Keratinocyte (primary cell): ENCODE measurements at regions not wholly inside any gene's neighbourhood (a gene's known extent, or its start where the extent isn't known, plus 50 kb on each side); places are given as distances from the start of the nearest gene placed in this dataset.

Source experiments
- DNase-seq: peaks from one replicate; pipeline ENCODE4 v3.0.0-alpha.2; 2011; ENCODE audit warnings: low read depth, missing footprints, low spot score
- FAIRE-seq: peaks from 2 replicates; lab custom pipeline; 2011; peaks lifted over from hg19 to GRCh38; lab: Jason Lieb, UNC
- H2AFZ ChIP-seq: 2 replicates; pipeline ENCODE4 v1.6.0; 2012; ENCODE audit warnings: low read length, control low read depth, inconsistent platforms; ENCODE audit not compliant: control insufficient read depth
- H3K27ac ChIP-seq: 2 replicates; pipeline ENCODE4 v1.5.1; 2011; ENCODE audit warnings: low read length; ENCODE audit not compliant: control insufficient read depth, insufficient read depth
- H3K27me3 ChIP-seq: 3 replicates; pipeline ENCODE4 v1.6.0; 2011; ENCODE audit warnings: low read length; ENCODE audit not compliant: control insufficient read depth, insufficient read depth; ENCODE audit errors: extremely low read depth
- H3K36me3 ChIP-seq, 2 experiments: 2 replicates in 1 of 2; 3 replicates in 1 of 2; pipeline ENCODE4 v1.5.1; 2011; ENCODE audit warnings: low read length in 2 of 2, mild to moderate bottlenecking in 1 of 2; ENCODE audit not compliant: control insufficient read depth in 2 of 2, insufficient read depth in 2 of 2; ENCODE audit errors: extremely low read depth in 1 of 2
- H3K4me1 ChIP-seq: 3 replicates; pipeline ENCODE4 v1.5.1; 2011; ENCODE audit warnings: low read length; ENCODE audit not compliant: control insufficient read depth, insufficient read depth; ENCODE audit errors: extremely low read depth
- H3K4me2 ChIP-seq: 3 replicates; pipeline ENCODE4 v1.6.0; 2011; ENCODE audit warnings: low read depth, low read length; ENCODE audit not compliant: control insufficient read depth, insufficient read depth; ENCODE audit errors: extremely low read depth
- H3K4me3 ChIP-seq, 3 experiments: fragments of 200-600 bp in 1 of 3; sonication (generic) in 1 of 3; 2 replicates in 2 of 3; 3 replicates in 1 of 3; pipeline ENCODE4 v1.5.1; 2011 to 2016; ENCODE audit warnings: low read length in 3 of 3, mild to moderate bottlenecking in 3 of 3, control low read depth in 2 of 3, inconsistent platforms in 1 of 3, low read depth in 1 of 3, mixed read lengths in 1 of 3, mixed run types in 1 of 3, moderate library complexity in 1 of 3; ENCODE audit not compliant: control insufficient read depth in 2 of 3, insufficient read depth in 2 of 3; ENCODE audit errors: extremely low read depth in 1 of 3
- H3K79me2 ChIP-seq: 2 replicates; pipeline ENCODE4 v1.6.0; 2012; ENCODE audit warnings: low read length; ENCODE audit not compliant: control insufficient read depth, insufficient read depth
- H3K9ac ChIP-seq: 3 replicates; pipeline ENCODE4 v1.6.0; 2011; ENCODE audit warnings: low read length; ENCODE audit not compliant: control insufficient read depth, insufficient read depth; ENCODE audit errors: extremely low read depth
- H3K9me1 ChIP-seq: 3 replicates; pipeline ENCODE4 v1.6.0; 2011; ENCODE audit warnings: low read length; ENCODE audit not compliant: control insufficient read depth, insufficient read depth; ENCODE audit errors: extremely low read depth
- H3K9me3 ChIP-seq: 2 replicates; pipeline ENCODE4 v1.5.1; 2012; ENCODE audit warnings: low read depth, low read length; ENCODE audit not compliant: control insufficient read depth
- H4K20me1 ChIP-seq: 3 replicates; pipeline ENCODE4 v1.6.0; 2011; ENCODE audit warnings: low read length; ENCODE audit not compliant: control insufficient read depth, insufficient read depth; ENCODE audit errors: extremely low read depth
- CTCF ChIP-seq, 3 experiments: IDR thresholded peaks in 1 of 3; conservative IDR thresholded peaks in 1 of 3; optimal IDR thresholded peaks in 1 of 3; 2 replicates in 2 of 3; 3 replicates in 1 of 3; pipeline versions ENCODE3 to v1.5.1; 2011; ENCODE audit warnings: low read length in 3 of 3, mild to moderate bottlenecking in 3 of 3, moderate library complexity in 2 of 3, control low read depth in 1 of 3, inconsistent platforms in 1 of 3; ENCODE audit not compliant: insufficient read depth in 2 of 3; ENCODE audit errors: extremely low read depth in 1 of 3
- EZH2 ChIP-seq: IDR thresholded peaks from one replicate; pipeline ENCODE4 v1.6.1; 2012; ENCODE audit warnings: inconsistent platforms, mild to moderate bottlenecking, low read length, moderate library complexity
- dilution Hi-C: fragments of 300-500 bp; cut with MboI; formaldehyde crosslinking; loops from one replicate; pipeline ENCODE4 v1.7.0; 2020; ENCODE audit warnings: low sequenced_read_pairs; ENCODE audit not compliant: extremely low pct_ligation_motif_present

GRCh38 chr1:58282623-58283387 is 263.7 kb downstream of the OMA1 start:
- dilution Hi-C loops: no loop called here
- Histone ChIP-seq H3K9ac (no peak overlapping the region), H3K9me1 (no peaks in the 10 kb centered on the region), H3K36me3 (no peaks in the 10 kb centered on the region), H3K79me2 (no peaks in the 10 kb centered on the region), H3K4me1 (no peaks in the 10 kb centered on the region), H2AFZ (no peak overlapping the region), H3K4me2 (no peak overlapping the region), H3K27ac (no peak overlapping the region), H3K27me3 (no peaks in the 10 kb centered on the region), H3K9me3 (no peaks in the 10 kb centered on the region), H3K4me3 (no peak overlapping the region), H4K20me1 (no peaks in the 10 kb centered on the region)
- no peak for TF ChIP-seq CTCF (optimal IDR thresholded peaks at IDR 0.05 in 1 of 3, IDR thresholded peaks at IDR 0.05 in 1 of 3, conservative IDR thresholded peaks at IDR 0.05 in 1 of 3; ENCODE audit: extremely low read depth in 1 of 3, insufficient read depth in 2 of 3, low read length in 3 of 3)
- TF ChIP-seq EZH2: no peak
- no peak for DNase-seq
- no peak for FAIRE-seq

- no peak overlapping the region for H3K27ac ChIP-seq
- no peaks in the 10 kb centered on the region for H3K36me3 ChIP-seq
- no peak overlapping the region for H3K9ac ChIP-seq
- H3K9me1 ChIP-seq: no peaks in the 10 kb centered on the region
- H3K4me1 ChIP-seq: no peaks in the 10 kb centered on the region
- TF ChIP-seq EZH2: no peak
- no peak for TF ChIP-seq CTCF (optimal IDR thresholded peaks at IDR 0.05 in 1 of 3, IDR thresholded peaks at IDR 0.05 in 1 of 3, conservative IDR thresholded peaks at IDR 0.05 in 1 of 3; ENCODE audit: extremely low read depth in 1 of 3, insufficient read depth in 2 of 3, low read length in 3 of 3)
- FAIRE-seq: no peak
- H3K4me3 ChIP-seq: no peak overlapping the region
- no peaks in the 10 kb centered on the region for H3K79me2 ChIP-seq
- H3K27me3 ChIP-seq: no peaks in the 10 kb centered on the region
- no peak overlapping the region for H3K4me2 ChIP-seq
- H3K9me3 ChIP-seq: no peaks in the 10 kb centered on the region
- H4K20me1 ChIP-seq: no peaks in the 10 kb centered on the region
- no peak for DNase-seq
- dilution Hi-C loops: no loop called here
- H2AFZ ChIP-seq: no peak overlapping the region
These were observed 280.3 kb downstream of the OMA1 start for GRCh38 chr1:58266242-58266641.
